SK-N-MC (cell line): ENCODE measurements at regions not wholly inside any gene's neighbourhood (a gene's known extent, or its start where the extent isn't known, plus 50 kb on each side); places are given as distances from the start of the nearest gene placed in this dataset.
"Not testable (repeated sequence)": the region's sequence is repeated elsewhere in the genome, so short reads cannot be mapped to it uniquely, and the experiment has no call there.

ENCODE experiments used
- EZH2 ChIP-seq: fragments of 200-600 bp; sonication (generic); IDR thresholded peaks from one replicate; pipeline ENCODE4 v1.6.1; 2017; ENCODE audit warnings: antibody characterized with exemption
- FOXP2 ChIP-seq: optimal IDR thresholded peaks from 2 replicates; pipeline ENCODE3; 2011; ENCODE audit warnings: mild to moderate bottlenecking, moderate library complexity; ENCODE audit not compliant: insufficient read depth; ENCODE audit errors: extremely low read length, control extremely low read depth
- POLR2AphosphoS5 ChIP-seq: IDR thresholded peaks from 2 replicates; pipeline ENCODE4 v1.6.1; 2012; ENCODE audit warnings: mild to moderate bottlenecking, low read depth, low read length, borderline replicate concordance

GRCh38 chr14:43547596-43547995, 959.5 kb downstream of the FSCB start:
- not testable (repeated sequence) for TF ChIP-seq FOXP2, POLR2AphosphoS5, EZH2
